ENCODE measurements at regions not wholly inside any gene's neighbourhood (a gene's known extent, or its start where the extent isn't known, plus 50 kb on each side); places are given as distances from the start of the nearest gene placed in this dataset.

DNA sequence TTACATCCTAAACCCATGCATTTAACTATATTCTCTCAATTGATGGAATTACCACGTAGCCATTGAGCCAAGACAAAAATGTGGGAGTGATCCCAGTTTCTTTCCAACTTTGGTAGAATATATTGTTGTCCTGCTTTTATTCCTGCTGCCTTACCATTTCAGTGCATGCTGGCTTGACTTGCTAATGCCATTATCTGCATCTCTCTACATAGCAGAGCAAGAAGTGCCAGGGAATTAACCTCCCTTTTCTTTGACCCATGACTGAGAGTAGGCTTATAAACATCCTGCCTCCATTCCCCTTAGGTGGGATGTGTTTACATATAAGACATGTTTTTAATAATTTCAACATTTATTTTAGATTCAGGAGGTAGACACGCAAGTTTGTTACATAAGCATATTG is 1153.4 kb downstream of the IGSF11 start:
- TF ChIP-seq POLR2A (IDR thresholded peaks at IDR 0.05; ENCODE audit: low read length), result no peak
- no peak for TF ChIP-seq GATA1 (IDR thresholded peaks at IDR 0.05; ENCODE audit: low read depth, low read length)
